ENCODE measurements at regions not wholly inside any gene's neighbourhood (a gene's known extent, or its start where the extent isn't known, plus 50 kb on each side); places are given as distances from the start of the nearest gene placed in this dataset.

GRCh38 chr1:188735567-188735966 is 1742.1 kb downstream of the BRINP3 start:
- TF ChIP-seq NFIC (IDR thresholded peaks at IDR 0.05) (no peak), TCF12 (IDR thresholded peaks at IDR 0.05; ENCODE audit: low read depth) (no peak)

DNA sequence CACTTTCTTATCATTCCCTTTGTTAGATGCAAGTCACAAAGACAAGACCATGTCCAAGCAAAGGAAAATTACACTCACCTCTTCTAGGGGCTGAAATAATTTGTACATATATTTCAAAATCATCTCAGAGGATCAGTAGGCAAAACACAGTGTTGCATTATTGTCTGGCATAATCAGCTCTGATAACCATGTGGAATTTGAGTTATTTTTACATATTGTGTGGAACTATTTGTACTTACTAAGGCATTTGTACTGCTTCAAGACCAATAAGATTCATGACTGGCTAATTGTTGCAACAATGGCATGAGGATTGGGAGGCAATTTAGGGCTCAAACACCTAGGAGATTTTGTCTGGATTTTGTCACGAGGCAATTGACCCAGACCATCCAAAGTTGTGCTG is 1716.4 kb downstream of the BRINP3 start:
- TF ChIP-seq TAF1 (IDR thresholded peaks at IDR 0.05; ENCODE audit: low read depth) (no peak), FOXM1 (IDR thresholded peaks at IDR 0.05; ENCODE audit: borderline replicate concordance, low read depth) (no peak), EGR1 (IDR thresholded peaks at IDR 0.05) (no peak), ZBTB7A (IDR thresholded peaks at IDR 0.05; ENCODE audit: low read depth) (no peak), REST (IDR thresholded peaks at IDR 0.05; ENCODE audit: low read depth) (no peak), EP300 (IDR thresholded peaks at IDR 0.05; ENCODE audit: borderline replicate concordance) (no peak), YY1 (IDR thresholded peaks at IDR 0.05; ENCODE audit: low read depth) (no peak), CEBPB (IDR thresholded peaks at IDR 0.05) (no peak)

DNA sequence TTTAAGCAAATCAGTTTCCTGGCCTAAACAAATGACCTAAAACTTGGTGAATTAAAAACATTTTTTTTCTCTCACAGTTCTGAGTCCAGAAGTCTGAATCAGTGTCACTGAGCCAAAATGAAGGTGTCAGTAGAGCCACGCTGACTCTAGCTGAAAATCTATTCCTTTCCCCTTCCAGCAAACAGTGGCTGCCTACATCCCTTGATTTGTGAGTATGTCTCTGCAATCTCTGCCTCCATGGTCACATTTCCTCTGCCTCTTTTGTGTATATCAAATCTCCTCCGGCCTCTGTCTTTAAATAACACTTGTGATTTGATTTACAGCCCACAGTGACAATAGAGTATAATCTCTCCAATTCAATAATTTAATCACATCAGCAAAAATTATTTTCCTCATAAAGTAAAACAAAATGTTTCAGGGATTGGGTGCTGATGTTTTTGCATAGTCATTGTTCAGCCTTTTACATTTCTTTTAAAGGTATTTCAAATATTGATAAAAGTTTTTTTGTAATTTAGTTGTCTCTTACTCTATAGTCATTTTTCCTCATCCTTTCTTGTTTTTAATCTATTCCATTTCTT is 1715.4 kb downstream of the BRINP3 start:
- no peak for TF ChIP-seq REST (IDR thresholded peaks at IDR 0.05; ENCODE audit: low read depth)
- TF ChIP-seq TCF12 (IDR thresholded peaks at IDR 0.05; ENCODE audit: low read depth) = no peak
- TF ChIP-seq YY1 (IDR thresholded peaks at IDR 0.05; ENCODE audit: low read depth) = no peak
- TF ChIP-seq, protein P1, sequence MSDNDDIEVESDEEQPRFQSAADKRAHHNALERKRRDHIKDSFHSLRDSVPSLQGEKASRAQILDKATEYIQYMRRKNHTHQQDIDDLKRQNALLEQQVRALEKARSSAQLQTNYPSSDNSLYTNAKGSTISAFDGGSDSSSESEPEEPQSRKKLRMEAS (IDR thresholded peaks at IDR 0.05) = no peak
- TF ChIP-seq FOXM1 (IDR thresholded peaks at IDR 0.05; ENCODE audit: borderline replicate concordance, low read depth) = no peak
- no peak for TF ChIP-seq TAF1 (IDR thresholded peaks at IDR 0.05; ENCODE audit: low read depth)
- TF ChIP-seq RAD21 (IDR thresholded peaks at IDR 0.05; ENCODE audit: low read depth) = no peak
- TF ChIP-seq CEBPB (IDR thresholded peaks at IDR 0.05) = no peak

GRCh38 chr1:188763541-188763940 is 1714.1 kb downstream of the BRINP3 start:
- TF ChIP-seq RAD21 (IDR thresholded peaks at IDR 0.05; ENCODE audit: low read depth) = no peak
- TF ChIP-seq NFIC (IDR thresholded peaks at IDR 0.05) = no peak
- TF ChIP-seq TCF12 (IDR thresholded peaks at IDR 0.05; ENCODE audit: low read depth) = no peak
- TF ChIP-seq ZBTB7A (IDR thresholded peaks at IDR 0.05; ENCODE audit: low read depth) = no peak
- no peak for TF ChIP-seq TEAD4 (IDR thresholded peaks at IDR 0.05)
- no peak for TF ChIP-seq EP300 (IDR thresholded peaks at IDR 0.05; ENCODE audit: borderline replicate concordance)
- no peak for TF ChIP-seq YY1 (IDR thresholded peaks at IDR 0.05; ENCODE audit: low read depth)
- TF ChIP-seq, protein P1 (IDR thresholded peaks at IDR 0.05) = no peak
- no peak for TF ChIP-seq REST (IDR thresholded peaks at IDR 0.05; ENCODE audit: low read depth)
- TF ChIP-seq FOXM1 (IDR thresholded peaks at IDR 0.05; ENCODE audit: borderline replicate concordance, low read depth) = no peak

DNA sequence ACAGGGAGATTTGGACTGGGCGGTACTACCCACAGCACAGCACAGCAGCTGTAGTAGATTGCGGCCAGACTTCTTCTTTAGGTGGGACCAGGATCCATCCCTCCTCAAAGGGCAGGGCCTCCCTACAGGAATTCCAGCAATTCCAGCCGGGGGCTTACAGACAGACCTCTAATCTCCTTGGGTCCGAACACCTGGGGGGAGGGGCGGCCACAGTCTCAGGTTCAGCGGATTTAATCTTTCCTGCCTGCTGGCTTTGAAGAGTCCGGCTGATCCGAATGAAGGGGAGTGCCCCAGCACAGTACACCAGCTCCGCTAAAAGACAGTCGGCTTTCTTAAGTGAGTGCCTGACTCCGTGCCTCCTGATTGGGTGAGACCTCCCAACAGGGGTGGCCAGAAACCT is 1708.5 kb downstream of the BRINP3 start:
- no peak for TF ChIP-seq YY1 (IDR thresholded peaks at IDR 0.05; ENCODE audit: low read depth)
- no peak for TF ChIP-seq EGR1 (IDR thresholded peaks at IDR 0.05)
- no peak for TF ChIP-seq FOXM1 (IDR thresholded peaks at IDR 0.05; ENCODE audit: borderline replicate concordance, low read depth)
- no peak for TF ChIP-seq REST (IDR thresholded peaks at IDR 0.05; ENCODE audit: low read depth)
- no peak for TF ChIP-seq TAF1 (IDR thresholded peaks at IDR 0.05; ENCODE audit: low read depth)
- no peak for TF ChIP-seq CEBPB (IDR thresholded peaks at IDR 0.05)
- TF ChIP-seq TCF12 (IDR thresholded peaks at IDR 0.05; ENCODE audit: low read depth) = no peak
- no peak for TF ChIP-seq RAD21 (IDR thresholded peaks at IDR 0.05; ENCODE audit: low read depth)
